ENCODE measurements at regions not wholly inside any gene's neighbourhood (a gene's known extent, or its start where the extent isn't known, plus 50 kb on each side); places are given as distances from the start of the nearest gene placed in this dataset.
"Not testable (repeated sequence)": the region's sequence is repeated elsewhere in the genome, so short reads cannot be mapped to it uniquely, and the experiment has no call there.

- no peaks in the 10 kb centered on the region for H3K4me1 Mint-ChIP-seq (ENCODE audit: low read depth, unreplicated experiment)
- no peak overlapping the region for H3K27ac Mint-ChIP-seq (ENCODE audit: unreplicated experiment)
- no TSS peak for BruUV-seq (replicated peaks)
Observed at GRCh38 chr5:163312598-163312997, 124.8 kb upstream of the CCNG1 start.

GRCh38 chr5:163313049-163313448 lies 124.3 kb upstream of the CCNG1 start:
- H3K27me3 ChIP-seq (replicated peaks; ENCODE audit: control insufficient read depth, insufficient read depth, low read length); H3K36me3 Mint-ChIP-seq (ENCODE audit: insufficient read depth, unreplicated experiment); H3K27me3 Mint-ChIP-seq (ENCODE audit: insufficient read depth, unreplicated experiment); H3K36me3 ChIP-seq (ENCODE audit: control insufficient read depth, insufficient read depth, low read length); intact Hi-C loops (cut with micrococcal nuclease; ENCODE audit: unreplicated experiment); H3K27ac Mint-ChIP-seq (ENCODE audit: unreplicated experiment); CTCF ChIA-PET; H3K4me1 ChIP-seq; H3K4me3 ChIP-seq (ENCODE audit: low read depth, low read length); H3K4me1 Mint-ChIP-seq (ENCODE audit: low read depth, unreplicated experiment); BruUV-seq (replicated peaks); POLR2A ChIA-PET; H3K4me3 Mint-ChIP-seq (ENCODE audit: unreplicated experiment); H3K9me3 ChIP-seq; DNase-seq: not testable (repeated sequence)
- peaks cover 28% of the 10 kb centered on the region for H3K9me3 Mint-ChIP-seq (ENCODE audit: unreplicated experiment)

More at GRCh38 chr5:163312598-163312997, 124.8 kb upstream of the CCNG1 start:
- no peaks in the 10 kb centered on the region for H3K27me3 ChIP-seq (replicated peaks; ENCODE audit: control insufficient read depth, insufficient read depth, low read length)
- DNase-seq: no peak
- ChIA-PET POLR2A (no interaction called here), CTCF (no interaction called here)
- Mint-ChIP-seq H3K9me3 (ENCODE audit: unreplicated experiment) (peaks cover 28% of the 10 kb centered on the region), H3K27me3 (ENCODE audit: insufficient read depth, unreplicated experiment) (peaks cover 2% of the 10 kb centered on the region), H3K36me3 (ENCODE audit: insufficient read depth, unreplicated experiment) (no peaks in the 10 kb centered on the region), H3K4me3 (ENCODE audit: unreplicated experiment) (no peak overlapping the region)
- TF ChIP-seq CTCF (IDR thresholded peaks at IDR 0.05; ENCODE audit: insufficient read depth in 1 of 2, low read depth in 1 of 2, low read length in 1 of 2, severe bottlenecking in 1 of 2, unreplicated experiment in 1 of 2): no peak
- no peaks in the 10 kb centered on the region for H3K36me3 ChIP-seq (ENCODE audit: control insufficient read depth, insufficient read depth, low read length)
- H3K9me3 ChIP-seq: no peaks in the 10 kb centered on the region; the same call in 1 of the 2 replicates
- intact Hi-C loops (cut with micrococcal nuclease; ENCODE audit: unreplicated experiment): no loop called here
- H3K4me3 ChIP-seq (ENCODE audit: low read depth, low read length): no peak overlapping the region
- H3K4me1 ChIP-seq: no peaks in the 10 kb centered on the region

GRCh38 chr5:163316374-163316773 lies 121.0 kb upstream of the CCNG1 start:
- peaks cover 14% of the 10 kb centered on the region for H3K9me3 Mint-ChIP-seq (ENCODE audit: unreplicated experiment)
- BruUV-seq (replicated peaks); H3K4me1 ChIP-seq; H3K36me3 Mint-ChIP-seq (ENCODE audit: insufficient read depth, unreplicated experiment); H3K9me3 ChIP-seq; POLR2A ChIA-PET; H3K27me3 ChIP-seq (replicated peaks; ENCODE audit: control insufficient read depth, insufficient read depth, low read length); H3K4me3 ChIP-seq (ENCODE audit: low read depth, low read length); DNase-seq; H3K36me3 ChIP-seq (ENCODE audit: control insufficient read depth, insufficient read depth, low read length); H3K4me1 Mint-ChIP-seq (ENCODE audit: low read depth, unreplicated experiment); H3K4me3 Mint-ChIP-seq (ENCODE audit: unreplicated experiment); H3K27ac Mint-ChIP-seq (ENCODE audit: unreplicated experiment); H3K27me3 Mint-ChIP-seq (ENCODE audit: insufficient read depth, unreplicated experiment); intact Hi-C loops (cut with micrococcal nuclease; ENCODE audit: unreplicated experiment): not testable (repeated sequence)
- CTCF ChIA-PET: interaction anchor here (0.7 kb wide), 1 partner anchor 32 kb away, joined by 4 read pairs; no protein-coding TSS in a partner anchor

- H3K27ac Mint-ChIP-seq (ENCODE audit: unreplicated experiment): no peak overlapping the region
- peaks cover 2% of the 10 kb centered on the region for H3K27me3 Mint-ChIP-seq (ENCODE audit: insufficient read depth, unreplicated experiment)
- BruUV-seq (replicated peaks): no TSS peak
- no peaks in the 10 kb centered on the region for H3K36me3 Mint-ChIP-seq (ENCODE audit: insufficient read depth, unreplicated experiment)
- ChIA-PET POLR2A (no interaction called here), CTCF (no interaction called here)
- intact Hi-C loops (cut with micrococcal nuclease; ENCODE audit: unreplicated experiment): no loop called here
- DNase-seq: no peak
- Histone ChIP-seq H3K27me3 (replicated peaks; ENCODE audit: control insufficient read depth, insufficient read depth, low read length) (no peaks in the 10 kb centered on the region), H3K4me1 (no peaks in the 10 kb centered on the region), H3K36me3 (ENCODE audit: control insufficient read depth, insufficient read depth, low read length) (no peaks in the 10 kb centered on the region), H3K9me3 (no peaks in the 10 kb centered on the region), H3K4me3 (ENCODE audit: low read depth, low read length) (no peak overlapping the region)
- no peak overlapping the region for H3K4me3 Mint-ChIP-seq (ENCODE audit: unreplicated experiment)
- no peak for TF ChIP-seq CTCF (IDR thresholded peaks at IDR 0.05; ENCODE audit: insufficient read depth in 1 of 2, low read depth in 1 of 2, low read length in 1 of 2, severe bottlenecking in 1 of 2, unreplicated experiment in 1 of 2)
- H3K9me3 Mint-ChIP-seq (ENCODE audit: unreplicated experiment): no peaks in the 10 kb centered on the region
- no peaks in the 10 kb centered on the region for H3K4me1 Mint-ChIP-seq (ENCODE audit: low read depth, unreplicated experiment)
Observed at GRCh38 chr5:163318707-163319106, 118.7 kb upstream of the CCNG1 start.

Measured in Caco-2 (cell line).